Mesendoderm (in vitro differentiated cells): ENCODE measurements at regions not wholly inside any gene's neighbourhood (a gene's known extent, or its start where the extent isn't known, plus 50 kb on each side); places are given as distances from the start of the nearest gene placed in this dataset. TPM values are rescaled to one million over a fixed set of nuclear protein-coding genes. Genes with fewer than 3 reads are reported as not detected.

ENCODE experiments used
- small RNA-seq: library from polyadenylated mRNA; stranded (forward); fragments of <200 nt; extraction: miRNeasy Mini kit (QIAGEN cat#:217004); gene quantifications from one replicate; pipeline ENCODE3, GENCODE V24; 2013; ENCODE audit not compliant: insufficient read depth

Small RNAs in the stretch of these regions (small RNA-seq; reads per million reads assigned to genes)
- not detected for gene RNA5SP142
